NCI-H345 treated with DMSO at 0.1 percent for 48 hours (cell line): ENCODE measurements at regions not wholly inside any gene's neighbourhood (a gene's known extent, or its start where the extent isn't known, plus 50 kb on each side); places are given as distances from the start of the nearest gene placed in this dataset.

Experiments used
- DNase-seq: peaks from one replicate; lab custom pipeline; 2025; ENCODE audit not compliant: unreplicated experiment; lab: John Stamatoyannopoulos, UW

DNA sequence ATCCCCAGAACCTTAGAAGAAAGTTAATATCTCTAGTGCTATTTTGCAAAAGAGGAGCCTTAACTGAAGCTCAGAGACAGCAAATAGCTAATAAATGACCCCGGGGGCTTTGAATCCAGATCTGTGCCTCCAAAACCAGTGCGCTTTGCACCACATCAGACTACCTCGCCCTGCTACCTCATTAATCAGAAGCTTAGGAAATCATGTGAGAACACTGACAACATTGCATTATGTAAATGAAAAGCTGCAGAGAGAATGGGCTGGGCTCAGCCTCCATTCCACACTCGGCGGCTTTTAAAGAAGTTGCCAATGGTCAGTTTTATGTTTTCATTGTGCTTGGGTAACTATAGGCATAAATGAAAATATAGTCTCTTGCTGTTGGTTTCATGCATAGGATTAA is 54.0 kb upstream of the STMND1 start:
- DNase-seq: no peak

DNA sequence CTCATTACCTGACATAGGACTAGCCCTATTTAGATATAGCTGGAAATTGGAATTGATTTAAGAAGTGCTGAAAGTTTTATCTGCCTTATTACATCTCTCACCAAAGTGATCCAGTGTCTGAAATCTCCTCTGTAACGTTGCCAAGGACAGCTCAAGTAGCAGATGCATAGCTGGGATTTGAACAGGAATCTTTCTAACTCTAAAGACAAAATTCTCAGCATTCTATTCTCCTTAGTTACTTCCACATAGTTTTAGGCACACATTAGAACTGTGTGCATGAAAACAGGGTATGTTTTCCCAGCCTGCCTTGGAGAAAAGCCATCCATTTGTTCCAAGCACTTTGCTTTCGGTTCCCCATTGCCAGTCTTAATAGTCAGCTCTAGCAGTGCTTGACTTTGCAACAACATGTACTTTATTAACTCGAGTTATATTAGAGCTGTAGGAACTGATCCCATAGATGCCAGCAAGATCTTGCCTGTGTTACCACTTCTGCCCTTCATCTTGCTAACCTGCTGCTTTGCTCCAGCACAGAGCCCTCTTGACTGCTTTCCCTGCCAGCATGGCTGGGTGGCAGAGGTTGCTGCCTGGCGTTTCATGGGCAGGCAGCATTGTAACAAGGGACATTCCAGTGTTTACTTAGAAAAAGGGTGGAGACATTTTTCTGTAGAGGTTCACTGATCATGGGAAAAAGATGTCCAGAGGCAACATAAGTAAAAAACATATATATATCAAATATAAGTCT is 56.1 kb upstream of the STMND1 start:
- no peak for DNase-seq

DNA sequence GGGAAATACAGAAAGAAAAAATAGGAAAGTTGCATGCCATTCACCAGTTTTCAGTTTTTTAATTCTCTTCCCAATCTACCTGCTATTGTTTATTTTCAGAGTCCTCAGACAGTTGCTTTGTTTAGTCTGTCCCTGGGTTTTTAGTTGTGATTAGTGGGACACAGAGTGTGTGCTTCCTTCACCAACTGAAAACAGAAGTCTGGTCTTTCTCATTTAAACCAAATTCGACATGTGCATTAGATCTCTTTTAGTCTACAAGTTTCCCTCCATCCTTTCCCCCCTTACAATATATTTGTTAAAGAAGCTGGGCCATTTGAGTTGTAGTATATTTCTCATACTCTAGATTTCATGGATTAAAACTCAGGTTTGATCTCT is 58.7 kb upstream of the STMND1 start:
- no peak for DNase-seq

DNA sequence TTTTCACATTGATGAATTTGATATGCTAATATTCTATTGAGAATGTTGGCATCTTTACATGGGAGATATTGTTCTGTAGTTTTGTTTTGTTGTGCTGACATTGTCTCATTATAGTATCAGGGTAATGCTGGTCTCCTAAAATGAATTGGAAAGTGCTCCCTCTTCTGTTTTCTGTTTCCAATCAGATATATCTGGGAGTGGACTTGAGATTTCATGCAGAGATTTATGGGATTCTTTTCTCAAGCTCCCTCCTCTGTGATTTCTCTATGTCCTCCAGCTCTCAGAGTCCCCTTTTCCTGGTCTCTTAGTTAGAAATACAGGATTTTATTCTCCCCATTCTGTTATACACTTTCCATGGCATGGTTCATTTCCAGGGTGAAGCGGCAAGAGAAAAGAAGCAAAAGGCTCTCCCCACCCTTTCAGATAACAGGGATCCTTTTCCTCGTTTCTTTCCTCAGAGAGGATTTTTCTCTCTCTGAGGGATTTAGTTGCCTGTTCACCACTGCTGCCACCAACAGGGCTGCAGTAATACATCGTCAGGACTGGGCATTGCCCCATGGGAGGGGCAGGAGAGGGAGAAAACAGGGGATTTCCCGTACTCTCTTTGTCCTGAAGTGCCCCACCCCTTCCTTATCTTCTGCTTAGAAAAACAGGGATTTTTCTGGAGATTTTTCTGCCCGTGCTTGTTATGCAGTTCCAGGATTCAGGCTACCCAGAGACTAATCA is 59.3 kb upstream of the STMND1 start:
- no peak for DNase-seq

DNA sequence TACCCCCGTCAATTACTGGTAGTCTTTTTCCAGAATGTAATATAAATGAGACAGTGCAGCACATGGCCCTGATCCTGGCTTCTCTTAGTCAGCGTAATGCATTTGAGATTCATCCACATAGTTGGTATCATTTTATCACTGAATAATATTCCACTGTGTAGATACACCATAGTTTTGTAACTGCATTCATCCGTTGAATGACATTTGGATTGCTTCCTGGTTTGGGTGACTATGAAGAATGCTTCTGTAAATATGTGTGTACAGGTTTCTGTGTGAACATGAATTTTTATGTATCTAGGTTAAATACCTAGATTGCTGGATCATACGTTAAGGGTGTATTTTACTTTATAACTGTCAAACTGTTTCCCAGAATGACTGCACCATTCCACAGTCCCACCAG is 62.6 kb upstream of the STMND1 start:
- no peak for DNase-seq

DNA sequence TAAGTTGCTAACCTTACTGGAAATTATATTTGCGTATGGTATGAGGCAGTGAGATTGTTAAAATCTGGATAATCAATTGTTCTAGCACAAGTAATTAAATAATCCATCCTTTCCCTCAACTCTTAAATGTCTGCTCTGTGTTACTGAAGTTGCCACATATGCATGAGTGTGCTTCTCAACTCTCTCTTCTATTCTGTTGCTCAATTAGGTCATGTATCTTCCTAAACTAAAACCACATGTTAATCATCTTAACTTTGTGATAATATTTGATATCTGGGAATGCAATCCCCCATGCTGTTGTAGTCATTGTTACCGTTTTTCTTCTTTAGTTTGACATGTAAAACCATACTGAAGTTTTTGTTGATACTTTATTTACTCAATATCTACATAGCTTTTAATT is 63.5 kb upstream of the STMND1 start:
- DNase-seq: no peak

DNA sequence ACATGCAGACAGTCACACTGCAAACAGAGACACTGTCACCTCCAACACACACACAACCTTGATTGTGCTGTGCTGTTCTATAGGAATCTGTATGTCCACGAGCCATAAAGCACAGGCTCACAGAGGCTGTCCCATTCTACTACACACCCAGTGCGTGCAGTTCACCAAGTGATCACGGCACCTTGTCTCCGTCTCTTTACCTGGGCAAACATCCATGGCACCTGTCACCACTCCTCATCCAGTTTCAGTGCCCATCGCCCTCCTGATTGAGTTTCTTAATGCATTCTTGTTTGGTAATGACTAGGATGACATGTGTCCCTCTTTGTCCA is 65.8 kb upstream of the STMND1 start:
- no peak for DNase-seq

DNA sequence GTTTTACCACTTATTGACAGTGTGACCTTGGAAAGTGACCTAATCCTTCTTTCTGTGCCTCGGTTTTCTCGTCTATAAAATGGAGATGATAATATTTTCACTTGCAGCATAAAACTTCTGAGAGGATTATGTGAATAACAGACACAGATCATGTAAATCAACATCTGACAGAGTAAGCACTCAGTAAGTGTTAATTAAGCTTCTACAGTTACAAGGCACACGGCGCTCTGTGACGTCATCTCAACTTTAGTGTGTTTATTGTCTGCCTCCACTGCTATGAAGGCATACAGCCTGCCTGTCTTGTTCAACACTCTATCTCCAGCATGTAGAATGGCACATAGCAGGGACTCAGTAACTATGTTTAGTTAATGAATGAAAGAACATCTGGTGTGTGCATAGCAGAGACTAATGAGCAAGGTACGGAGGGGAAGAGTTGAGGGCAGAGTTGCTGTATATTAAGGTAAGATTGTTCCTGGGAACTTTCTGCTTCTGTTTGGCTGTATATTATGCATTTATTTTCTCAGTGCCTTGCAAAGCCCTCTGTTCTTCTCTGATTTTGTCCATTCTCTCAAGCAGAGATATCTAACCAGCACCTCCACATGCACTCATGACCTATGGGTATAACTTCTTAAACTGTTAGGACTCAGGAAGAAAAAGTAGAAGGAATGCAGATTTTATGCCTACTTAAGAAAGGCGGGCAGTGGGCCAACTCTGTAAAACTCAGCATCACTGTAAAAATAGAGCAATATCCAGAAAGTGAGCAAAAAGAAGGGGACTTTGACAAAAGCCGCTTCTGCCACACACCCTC is 66.4 kb upstream of the STMND1 start:
- DNase-seq: no peak

DNA sequence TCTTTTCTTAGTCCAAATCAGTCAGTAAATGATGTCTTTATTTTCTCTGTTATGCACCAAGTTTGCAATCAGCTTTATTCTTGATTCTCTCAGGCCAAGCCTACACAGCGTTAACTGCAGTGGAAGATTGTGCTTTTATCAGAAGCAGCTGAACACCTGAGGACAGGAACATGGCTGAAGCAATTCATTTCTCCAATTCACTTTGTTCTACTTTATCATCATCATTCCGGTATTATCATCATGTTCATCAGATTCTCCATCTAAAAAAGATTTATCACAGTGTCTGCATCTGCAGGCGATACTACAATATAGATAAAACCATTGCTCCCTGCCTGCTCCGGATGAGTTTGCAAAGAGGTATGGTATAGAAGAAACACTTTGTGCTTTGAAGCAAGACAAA is 68.1 kb upstream of the STMND1 start:
- DNase-seq: no peak

DNA sequence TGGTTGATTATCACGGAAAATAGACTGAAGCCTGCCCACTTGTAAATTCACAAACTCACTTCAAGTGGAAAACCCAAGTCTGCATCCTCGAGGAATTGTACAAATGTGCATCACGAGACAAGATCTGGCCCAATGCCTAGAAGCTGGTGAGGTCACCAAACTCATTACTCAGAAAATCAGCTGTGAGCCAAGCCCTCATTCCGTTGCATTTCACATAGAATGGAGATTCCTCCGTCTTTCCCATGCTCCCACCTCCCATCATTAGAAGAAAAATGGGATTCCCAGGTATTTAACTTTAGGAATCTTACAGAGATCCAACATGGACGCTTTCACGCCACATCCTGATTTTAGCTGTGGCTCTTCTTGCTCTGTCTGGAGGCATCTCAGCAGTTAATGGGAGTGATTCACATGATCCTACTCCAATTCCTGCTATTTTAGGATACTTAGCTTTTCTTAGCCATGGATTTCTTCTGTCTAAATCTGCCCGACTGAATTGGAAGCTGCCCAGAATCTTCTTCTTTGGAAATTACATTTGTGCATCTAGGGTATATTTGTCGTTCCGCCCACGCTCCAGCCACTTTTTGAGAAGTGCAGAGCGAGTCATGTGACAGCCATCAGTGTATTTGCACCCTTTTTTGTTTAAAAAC is 68.7 kb upstream of the STMND1 start:
- no peak for DNase-seq

DNA sequence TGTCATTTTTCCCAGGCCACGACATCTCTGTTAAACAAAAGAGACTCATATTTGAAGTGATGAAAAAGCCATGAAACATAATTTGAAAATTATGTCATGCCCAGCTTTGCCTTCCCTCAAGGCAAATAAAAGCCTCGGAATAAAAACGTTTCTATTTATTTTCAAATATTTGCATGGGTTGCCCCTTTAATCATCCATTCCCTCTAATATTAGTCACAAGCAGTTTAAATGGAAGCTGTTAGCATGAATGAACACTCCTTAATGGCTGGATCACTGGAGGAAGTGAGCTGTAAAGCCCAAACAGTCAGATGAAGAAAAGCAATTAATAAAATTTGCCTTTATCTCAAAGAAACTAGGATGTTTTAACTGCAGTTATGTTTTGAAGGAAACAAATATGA is 69.3 kb upstream of the STMND1 start:
- no peak for DNase-seq

DNA sequence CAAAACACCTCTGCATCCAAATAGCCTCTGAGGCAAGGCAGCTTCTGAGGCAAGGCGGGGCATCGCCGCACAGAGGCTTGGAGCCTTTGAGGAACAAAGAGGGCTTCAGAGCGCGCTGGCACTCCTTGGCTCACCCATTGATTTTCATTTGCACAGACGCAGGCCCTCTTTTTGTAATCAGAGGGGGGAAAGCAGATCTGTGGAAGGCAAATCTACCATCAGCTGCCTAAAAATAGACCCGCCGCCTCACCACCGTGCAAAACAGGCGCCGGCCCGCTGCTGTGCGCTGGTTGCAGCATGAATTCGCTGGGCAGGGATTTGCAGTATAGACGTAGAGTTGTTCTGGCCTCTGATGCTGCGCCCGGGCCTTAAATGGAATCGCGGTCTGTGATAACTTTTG is 69.9 kb upstream of the STMND1 start:
- no peak for DNase-seq

DNA sequence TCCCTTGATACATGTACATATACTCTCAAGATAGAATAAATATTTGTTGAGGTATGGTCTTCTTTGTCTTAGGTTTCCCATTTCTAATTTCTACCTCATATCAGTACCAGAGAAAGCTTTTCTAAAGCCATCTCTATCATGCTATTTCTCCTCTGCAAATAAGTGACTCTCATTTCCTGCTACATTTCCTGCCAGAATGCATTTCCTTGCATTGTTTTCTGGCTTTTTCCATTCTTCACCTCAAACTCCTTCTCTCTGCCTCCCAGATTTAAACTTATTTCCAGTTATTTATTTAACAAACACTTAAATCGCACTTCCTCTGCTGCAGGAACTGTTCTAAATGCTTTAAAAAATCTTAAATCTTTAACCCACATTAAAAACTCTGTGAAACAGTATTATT is 74.4 kb upstream of the STMND1 start:
- no peak for DNase-seq

DNA sequence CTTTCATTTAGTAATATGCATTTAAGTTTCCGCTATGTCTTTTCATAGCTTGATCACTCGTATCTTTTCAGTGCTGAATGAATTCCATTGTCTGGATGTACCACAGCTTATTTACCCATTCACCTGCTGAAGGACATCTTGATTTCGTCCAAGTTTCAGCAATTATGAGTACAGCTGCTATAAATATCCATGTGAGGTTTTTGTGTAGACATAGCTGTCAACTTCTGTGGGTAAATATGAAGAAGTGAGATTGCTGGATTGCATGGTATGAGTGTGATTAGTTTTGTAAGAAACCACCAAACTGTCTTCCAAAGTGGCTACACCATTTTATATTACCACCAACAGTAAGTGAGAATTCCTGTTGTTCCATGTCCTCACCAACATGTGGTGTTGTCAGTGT is 79.2 kb upstream of the STMND1 start:
- DNase-seq: no peak

DNA sequence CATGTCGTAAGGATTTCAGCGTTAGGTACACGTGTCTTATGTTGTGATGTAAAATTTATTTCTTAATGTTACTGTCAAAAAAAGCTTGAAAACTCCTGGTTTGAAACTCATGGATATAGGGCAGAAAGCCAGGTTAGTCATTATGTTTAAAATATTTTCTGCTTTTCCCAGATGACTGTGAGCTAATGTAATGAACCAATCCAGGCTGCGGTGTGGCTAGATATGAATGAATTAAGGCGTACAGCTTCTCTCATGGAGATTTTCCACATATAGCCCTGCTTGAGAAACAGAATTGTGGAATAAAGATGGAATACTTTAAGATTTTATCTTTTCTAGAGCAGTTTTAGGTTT is 80.3 kb upstream of the STMND1 start:
- no peak for DNase-seq

DNA sequence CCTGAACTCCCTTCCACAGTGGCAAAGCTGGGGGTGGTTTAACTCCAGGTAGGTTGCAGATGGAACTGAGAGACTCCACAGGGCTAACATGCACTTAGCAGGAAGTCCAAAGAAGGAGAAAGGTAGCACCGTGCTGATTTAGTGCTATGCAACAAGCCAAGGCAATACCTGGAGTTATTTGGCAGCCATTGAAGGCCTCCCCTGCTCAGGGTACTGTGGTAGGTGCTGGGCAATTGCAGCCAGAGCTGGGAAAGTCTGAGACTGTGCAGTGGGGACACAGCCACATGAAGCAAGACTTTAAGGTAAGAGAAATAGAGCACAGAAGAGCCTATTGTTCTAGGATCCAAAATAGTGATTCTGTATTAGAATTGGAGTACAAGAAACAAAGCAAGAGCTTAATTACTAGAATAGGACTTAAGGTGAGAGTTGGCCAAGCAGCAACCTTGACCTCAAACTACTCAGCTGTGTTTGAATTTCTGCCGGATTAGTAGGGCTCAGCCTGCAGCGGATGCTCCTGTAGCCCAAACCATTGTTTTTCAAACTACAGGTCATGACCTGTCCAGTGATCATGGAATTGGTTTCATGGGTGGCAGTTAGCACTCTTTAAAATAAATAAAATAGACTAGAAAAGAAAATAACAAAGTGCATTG is 80.8 kb upstream of the STMND1 start:
- no peak for DNase-seq

DNA sequence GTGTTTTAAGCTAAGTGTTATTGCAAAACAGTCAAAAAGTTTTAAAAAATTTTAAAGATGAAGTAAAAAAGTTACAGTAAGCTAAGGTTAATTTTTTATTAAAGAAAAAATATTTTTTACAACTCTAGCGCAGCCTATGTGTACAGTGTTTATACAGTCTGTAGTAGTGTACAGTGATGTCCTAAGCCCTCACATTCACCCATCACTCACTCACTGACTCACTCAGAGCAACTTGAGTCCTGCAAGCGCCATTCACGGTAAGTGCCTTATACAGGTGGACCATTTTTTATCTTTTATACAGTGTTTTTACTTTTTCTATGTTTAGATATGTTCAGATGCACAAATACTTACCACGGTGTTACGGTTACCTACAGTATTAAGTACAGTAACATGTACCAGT is 83.4 kb upstream of the STMND1 start:
- DNase-seq: no peak

DNA sequence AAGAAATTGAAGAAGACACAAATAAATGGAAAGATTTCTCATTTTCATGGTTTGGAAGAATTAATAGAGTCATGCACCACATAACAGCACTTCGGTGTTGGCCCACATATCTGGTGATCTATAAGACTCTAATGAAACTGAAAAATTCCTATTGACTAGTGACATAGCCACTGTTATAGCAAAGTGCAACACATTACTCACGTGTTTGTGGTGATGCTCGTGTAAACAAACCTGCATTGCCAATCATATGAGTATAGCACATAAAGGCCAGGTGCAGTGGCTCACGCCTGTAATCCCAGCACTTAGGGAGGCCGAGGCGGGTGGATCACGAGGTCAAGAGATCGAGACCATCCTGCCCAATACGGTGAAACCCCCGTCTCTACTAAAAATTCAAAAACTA is 84.4 kb upstream of the STMND1 start:
- DNase-seq: no peak

DNA sequence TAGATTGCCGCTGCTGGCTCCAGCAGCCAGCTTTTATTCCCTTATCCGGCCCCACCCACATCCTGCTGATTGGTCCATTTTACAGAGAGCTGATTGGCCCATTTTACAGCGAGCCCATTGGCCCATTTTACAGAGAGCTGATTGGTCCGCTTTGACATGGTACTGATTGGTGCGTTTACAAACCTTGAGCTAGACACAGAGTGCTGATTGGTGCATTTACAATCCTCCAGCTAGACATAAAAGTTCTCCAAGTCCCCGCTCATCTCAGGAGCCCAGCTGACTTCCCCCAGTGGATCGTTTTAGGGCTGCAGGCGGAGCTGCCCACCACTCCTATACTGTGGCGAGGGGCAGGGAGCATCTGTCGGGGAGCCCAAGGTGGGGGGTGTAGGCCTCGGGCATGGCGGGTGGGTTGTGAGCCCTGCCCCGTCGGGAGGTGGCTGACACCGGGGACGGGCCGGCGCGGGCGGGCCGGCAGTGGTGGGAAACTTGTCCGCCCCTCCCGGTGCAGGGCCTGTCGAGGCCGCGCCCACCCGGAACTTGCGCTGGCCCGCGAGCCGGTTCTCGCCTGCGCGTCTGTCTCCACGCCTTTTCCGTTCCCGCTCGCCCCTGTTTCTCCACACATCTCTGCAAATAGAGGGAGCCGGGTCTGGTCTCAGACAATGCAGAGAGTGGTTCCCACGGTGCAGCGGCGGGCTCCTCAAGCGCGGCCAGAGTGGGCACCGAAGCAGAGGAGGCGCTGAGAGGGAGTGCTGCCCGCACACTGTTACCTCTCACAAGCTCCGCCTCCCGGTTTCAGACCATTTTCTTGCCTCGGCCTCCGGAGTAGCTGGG is 86.1 kb upstream of the STMND1 start:
- DNase-seq: no peak

DNA sequence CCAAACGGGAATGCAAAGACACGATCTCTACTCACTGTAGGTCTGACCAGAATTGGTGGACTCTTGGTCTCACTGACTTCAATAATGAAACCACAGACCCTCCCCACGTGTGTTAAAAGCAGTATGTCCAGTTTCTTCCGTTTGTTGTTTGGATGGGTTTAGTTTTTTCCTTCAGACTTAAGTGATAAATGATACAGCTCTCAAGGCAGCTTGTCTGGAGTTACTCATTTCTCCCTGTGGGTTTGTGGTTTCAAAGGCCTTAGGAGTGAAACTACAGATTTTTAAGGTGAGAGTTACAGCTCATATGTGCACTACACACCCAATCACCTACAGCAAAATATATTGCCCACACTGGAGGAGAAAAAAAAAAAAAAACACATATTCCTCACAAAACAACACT is 86.7 kb upstream of the STMND1 start:
- no peak for DNase-seq

DNA sequence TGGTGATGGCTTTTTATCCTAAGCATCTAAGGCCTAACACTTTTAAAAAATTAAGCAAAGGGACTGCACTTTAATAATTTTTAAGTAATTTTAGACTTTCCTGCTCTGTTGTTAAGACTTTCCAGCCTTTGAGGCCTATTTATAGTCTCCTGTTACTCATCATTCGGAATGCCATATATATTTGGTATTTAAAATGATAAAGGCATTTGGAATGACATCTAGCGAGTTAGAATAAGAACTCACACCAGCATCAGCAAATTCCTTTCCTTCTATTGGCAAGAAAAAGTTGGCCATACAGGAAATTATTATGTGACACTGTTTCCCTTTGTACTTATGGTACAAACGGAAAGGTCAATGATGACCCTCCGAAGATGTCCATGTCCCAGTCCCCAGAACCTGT is 88.1 kb upstream of the STMND1 start:
- DNase-seq: no peak
